RPMI8226 (cell line): ENCODE measurements at regions not wholly inside any gene's neighbourhood (a gene's known extent, or its start where the extent isn't known, plus 50 kb on each side); places are given as distances from the start of the nearest gene placed in this dataset.

Experiments used
- DNase-seq: peaks from one replicate; pipeline ENCODE4 v3.0.0-alpha.2; 2015

DNA sequence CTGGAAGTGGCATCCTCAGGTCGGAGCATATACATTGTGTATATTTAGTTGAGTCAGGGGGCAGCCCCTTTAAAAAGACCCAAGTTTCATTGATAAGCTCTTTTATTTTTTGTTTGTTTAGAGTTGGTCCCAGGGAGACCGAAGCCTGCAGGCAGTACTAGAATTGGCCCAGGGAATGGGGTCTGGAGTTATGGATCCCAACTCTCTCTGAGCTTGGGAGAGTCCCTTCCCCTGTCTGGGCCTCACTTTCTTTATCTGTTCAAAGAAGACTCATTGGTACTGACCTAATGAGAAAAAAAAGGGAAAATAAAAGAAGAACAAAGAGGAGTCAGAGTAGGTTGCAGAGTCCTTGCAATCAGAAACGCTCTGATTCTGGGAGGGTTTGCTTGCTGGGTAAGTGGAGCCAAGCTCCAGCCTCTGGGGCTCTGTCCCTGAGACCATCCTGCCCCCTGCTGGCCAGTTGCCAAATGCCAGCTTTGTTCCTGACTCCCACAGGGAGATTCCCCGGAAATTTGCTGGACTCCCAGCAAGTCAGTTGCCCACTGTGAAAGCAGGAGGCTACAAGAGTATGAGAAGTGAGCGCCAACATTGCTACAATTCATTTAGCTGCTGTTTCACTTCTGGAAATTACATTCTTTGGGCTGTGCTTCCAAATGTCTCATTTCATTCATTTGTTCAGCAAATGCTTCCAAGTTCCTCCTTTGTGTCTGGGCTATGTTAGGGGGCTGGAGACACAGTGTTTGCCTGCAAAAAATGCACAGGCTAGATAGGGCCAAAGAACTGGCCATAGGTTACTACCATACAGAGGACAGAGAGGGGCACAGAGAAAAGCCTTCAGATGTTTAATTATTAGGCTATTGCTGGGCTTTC lies 156.2 kb downstream of the MELK start:
- peak; percentile 60 for DNase-seq

DNA sequence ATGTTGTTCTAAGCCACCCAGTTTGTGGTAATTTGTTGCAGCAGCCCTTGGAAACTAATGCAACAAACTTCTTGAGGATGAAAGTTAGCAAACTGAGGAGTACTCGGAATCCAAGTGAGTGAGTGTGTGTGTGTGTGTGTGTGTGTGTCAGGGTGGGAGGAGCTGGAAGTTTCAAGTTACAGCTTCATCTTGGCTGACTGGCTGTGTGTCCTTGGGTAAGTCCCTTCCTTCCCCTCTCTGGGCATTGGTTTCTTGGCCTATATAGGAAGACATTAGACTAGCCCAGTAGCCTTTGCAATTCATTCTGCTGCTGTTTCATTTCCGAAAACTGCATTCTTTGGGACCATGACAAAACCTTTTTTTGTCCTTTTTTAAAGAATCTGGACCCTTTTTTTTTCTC lies 157.2 kb downstream of the MELK start:
- no peak for DNase-seq

DNA sequence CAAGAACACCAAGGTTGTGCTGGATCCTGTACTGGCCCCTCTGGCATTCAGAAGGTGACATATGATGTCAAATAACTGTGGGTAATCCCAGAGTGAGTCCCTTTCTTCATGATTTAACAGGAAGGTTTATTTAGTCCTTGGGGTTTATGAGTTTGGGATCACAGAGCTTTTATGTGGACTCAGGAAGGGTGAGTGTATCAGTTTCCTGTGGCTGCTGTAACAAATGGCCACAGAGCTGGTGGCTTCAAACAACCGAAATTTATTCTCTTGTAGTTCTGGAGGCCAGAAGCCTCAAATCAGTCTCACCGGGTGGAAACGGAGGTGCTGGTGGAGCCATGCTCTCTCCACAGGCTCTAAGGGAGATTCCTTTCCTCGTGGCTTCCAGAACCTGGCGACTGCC lies 157.7 kb downstream of the MELK start:
- DNase-seq: no peak

DNA sequence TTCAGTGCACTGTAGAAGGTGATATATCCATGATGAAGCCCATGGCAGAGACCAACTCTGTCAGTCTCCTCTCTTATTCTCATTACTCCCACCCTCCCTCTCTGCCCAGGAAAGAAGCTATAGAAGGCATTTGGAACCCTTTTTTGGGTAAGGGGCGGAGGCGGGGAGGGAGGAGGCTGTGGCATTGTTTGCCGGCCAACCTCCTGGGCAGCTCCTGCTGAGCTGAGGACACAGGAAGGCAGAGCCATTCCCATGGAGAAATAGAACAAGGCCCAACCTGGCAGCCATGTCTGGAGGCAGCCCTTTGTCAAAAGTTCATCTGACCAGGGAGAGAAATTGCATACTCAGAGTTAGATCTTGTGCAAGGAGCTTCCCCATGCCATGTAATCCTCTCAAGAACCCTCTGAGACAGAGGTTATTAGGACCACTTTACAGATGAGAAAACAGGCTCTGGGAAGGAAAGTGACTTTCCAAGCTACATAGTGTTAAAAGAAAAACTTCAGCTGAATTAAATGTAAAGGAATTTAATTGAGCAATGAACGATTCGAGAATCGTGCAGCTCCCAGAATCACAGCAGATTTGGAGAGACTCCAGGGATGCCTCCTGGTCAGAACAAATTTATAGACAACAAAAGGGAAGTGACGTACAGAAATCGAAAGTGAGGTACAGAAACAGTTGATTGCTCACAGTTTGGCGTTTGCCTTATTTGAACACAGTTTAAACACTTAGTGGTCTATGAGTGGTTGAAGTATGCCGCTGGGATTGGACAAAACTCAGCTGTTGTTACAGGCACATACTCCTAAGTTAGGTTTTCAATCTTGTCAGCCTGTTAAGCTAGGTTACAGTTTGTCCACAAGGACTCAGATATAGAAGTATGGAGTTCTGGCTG lies 158.6 kb downstream of the MELK start:
- DNase-seq: peak; percentile 35

DNA sequence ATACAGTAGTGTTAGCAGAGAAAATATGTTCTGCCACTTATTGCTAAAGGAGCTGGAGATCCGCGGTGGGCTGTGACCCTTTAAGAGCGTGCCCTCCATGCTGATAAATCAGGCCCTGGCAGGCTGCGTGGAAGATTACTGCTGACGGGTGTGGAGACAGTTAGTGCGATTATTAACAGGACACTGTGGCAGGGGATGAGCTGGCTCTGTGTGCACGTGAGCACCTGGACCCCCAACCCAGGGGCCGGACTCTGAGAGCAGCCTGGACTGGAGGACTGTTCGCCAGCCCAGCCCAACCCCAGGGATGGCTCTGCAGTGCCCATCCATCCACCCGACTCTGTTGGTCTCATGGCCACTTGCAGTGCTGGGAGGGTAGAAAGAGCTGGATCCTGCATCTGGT lies 162.0 kb downstream of the MELK start:
- no peak for DNase-seq

DNA sequence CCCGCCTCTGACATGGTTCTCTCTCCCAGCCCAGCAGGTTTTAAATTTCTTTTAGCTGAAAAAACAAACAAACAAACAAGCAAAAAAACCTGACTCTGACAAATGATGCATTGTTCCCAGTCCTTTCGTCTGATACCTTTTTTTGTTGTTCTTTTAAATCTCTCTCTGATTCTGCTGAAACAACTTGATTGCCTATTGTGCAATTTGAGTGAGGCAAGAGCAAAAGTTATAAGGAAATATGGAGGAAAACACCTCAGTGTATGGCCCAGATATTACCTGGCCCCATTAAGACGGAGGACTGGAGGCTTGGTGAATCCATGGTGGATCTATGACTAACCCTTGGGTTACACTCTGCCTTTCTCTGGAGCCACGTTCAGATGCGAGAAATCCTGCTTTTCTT lies 164.0 kb downstream of the MELK start:
- DNase-seq: no peak

DNA sequence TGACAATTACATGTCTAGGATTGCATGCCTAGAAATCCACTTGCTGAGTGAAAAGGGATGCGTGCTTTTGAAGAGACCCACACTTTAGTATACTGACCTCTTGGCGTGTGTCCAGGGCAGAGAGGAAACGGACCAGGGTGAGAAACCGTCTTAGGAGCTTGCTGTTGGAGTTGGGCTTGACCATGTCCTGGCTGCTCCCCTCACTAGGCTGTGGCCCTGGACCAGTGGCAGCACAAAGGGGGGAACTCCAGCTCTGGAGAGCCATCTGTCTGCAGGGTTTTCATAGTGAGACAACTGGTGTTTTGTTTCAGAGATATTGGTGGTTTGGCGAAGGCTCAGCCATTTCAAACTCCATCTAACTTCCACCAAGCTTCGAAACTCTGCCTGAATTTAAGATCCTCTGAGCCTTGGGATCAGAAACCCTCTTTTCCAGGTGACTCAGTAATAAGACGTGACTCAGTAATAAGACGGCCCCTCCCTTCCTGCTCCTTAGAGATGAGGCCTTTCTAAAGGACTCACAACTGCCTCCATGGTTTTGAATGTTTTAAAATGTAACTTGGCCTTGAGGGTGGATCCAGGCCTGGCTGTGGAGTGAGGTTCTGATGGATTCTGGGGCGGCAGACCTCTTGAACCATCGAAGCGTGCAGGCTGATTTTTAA lies 165.8 kb downstream of the MELK start:
- DNase-seq: no peak

DNA sequence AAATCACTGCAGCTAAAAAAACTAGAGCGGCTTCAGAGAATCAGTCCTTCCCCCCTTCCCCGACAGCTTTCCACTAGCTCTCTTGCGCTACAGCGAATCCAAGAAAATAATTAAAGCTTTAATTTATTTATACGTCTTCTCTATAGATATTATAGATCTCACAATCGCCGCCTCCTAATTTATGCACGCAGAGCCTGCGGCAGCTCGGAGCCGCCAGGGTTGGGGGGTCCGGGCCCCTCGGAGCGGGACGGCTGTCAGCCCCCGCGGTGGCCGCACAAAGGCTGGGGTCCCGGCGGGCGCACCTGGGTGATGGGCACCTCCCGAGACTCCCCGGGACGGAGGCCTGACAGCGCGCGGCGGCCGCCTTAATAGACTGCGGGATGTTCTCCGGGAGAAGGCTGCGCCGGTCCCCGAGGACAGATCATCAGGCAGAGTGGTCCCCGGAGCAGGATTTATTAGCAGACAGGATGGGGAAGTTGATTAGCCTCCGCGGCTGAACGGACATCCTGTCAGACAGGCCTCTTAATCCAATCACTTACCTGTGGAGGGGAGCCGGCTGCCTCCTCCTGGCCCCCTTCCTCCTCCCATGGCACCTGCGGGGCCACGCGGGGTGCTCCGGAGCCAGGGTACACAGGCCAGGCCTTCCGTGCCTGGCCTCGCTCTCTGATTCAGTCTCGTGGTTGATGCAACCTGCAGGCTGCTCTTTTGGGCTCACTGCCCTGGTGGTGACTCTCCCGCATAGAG lies 166.8 kb downstream of the MELK start:
- DNase-seq: no peak

DNA sequence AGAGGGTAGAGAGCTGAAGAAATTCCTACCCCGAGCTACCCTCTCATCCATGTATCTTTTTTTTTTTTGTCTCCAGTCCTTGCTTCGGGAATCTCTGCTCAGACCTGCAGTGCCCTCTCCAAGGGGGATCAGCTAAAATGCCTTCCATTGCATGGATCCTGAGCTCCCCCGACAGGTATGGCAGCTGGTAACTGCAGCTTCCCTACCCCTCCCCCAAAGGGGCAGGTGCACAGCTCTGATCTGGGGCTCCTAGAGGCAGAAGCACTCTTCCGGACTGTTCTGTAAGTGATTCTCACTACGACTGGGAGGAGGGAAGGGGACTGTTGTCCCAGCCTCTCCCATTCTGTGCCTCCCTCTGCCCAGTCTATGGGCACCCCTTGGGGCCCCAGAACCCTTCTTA lies 169.6 kb downstream of the MELK start:
- DNase-seq: peak; percentile 27

DNA sequence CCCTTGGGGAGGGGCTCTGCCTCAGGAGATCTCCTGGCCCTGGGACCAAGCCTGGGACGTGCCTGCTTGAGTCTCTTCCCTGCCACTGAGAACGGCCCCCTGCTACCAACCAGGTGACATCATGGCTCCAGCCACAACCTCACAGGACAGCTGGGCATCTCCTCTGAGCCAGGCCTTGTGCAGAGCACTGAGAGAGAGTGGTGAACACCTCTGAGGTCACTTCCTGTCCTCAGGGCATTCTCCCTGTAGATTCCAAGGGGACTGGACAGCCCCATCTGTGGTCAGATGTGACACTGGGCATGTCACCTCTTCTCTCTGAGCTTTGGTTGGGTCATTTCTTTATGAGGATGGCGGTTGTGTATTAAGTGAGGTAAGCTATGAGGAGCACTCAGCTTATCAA lies 172.0 kb downstream of the MELK start:
- DNase-seq: no peak

DNA sequence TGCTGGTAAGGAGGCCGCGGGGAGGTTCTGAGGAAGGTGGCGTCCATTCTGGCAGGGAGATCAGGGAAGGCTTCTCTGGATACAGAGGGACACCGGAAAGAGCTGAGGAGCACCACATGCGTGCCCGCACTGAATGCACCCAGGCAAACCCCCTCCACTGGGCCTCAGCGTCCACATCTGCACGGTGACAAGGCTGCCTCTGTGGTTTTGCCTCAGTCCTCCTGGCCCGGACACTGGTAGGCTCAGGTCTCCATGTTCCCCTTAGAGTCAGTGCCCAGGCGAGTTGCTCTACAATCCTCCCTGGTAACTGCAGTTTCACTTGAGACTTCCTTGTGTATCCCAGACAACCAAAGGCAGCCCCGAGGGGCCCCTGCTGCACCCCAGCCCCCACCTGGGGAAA lies 173.3 kb downstream of the MELK start:
- DNase-seq: no peak

DNA sequence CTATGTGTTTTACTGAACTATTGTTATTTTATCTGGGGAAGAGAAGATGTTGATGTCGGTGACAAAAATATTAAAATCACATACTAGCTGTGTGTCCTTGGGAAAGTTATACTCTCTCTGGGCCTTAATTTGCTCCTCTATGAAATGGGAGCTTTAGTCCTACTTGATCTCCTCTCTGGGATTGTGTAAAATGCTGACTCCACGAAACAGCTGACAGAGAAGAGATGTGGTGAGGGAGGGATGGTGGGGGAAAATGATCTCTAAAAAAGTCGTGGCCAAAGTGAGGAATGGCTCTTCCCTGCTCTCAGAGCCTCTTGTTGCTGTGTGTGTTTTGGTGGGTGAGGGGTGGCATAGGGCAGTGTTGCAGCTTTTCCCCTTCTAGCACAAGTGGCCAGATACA lies 173.7 kb downstream of the MELK start:
- DNase-seq: no peak

DNA sequence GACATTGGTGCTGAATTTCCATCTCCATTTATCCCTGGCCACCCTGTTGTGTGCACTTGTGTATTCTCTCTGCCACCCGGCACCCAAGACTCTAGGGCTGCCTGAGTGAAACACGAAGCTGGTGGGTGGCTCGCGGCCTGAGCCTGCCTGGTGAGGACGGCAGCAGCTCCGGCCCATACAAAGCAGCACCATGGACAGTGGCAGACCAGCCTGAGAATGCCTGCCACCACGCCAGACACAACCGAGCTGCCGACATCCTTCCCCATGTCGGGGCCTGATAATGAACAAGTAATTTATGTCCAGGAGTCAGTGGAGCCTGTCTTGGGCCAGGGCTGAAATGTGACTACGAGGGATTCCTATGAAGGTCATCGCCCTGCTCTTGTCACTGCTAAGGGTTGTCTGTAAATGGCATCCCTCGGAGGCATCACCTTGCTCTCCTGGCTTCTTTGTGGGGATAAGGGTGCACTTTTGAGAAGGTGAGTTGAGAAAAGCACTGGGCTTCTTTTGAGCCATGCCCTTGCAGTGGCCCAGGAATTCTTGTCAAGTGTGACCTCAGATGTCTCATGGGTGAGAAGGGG lies 175.7 kb downstream of the MELK start:
- DNase-seq: peak; percentile 68

DNA sequence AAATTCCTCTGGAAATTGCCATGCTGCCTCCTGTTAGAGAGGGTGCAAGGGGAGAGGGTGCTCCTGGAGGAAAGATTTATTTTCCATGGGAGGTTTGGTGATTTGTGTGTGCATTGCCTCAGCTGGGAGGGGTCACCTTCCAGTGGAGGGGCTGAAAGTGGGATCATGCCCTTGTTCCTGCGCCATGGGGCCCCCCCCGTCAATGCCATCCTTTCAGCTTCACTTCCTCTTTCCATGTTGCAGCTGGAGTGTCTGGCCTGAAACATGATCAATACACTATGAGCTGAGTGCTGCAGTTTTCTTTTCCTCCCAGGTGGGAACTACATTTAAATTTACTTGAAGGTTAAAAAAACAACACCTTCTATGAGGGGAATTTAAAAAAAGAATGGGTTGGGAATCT lies 176.8 kb downstream of the MELK start:
- DNase-seq: peak; percentile 28

DNA sequence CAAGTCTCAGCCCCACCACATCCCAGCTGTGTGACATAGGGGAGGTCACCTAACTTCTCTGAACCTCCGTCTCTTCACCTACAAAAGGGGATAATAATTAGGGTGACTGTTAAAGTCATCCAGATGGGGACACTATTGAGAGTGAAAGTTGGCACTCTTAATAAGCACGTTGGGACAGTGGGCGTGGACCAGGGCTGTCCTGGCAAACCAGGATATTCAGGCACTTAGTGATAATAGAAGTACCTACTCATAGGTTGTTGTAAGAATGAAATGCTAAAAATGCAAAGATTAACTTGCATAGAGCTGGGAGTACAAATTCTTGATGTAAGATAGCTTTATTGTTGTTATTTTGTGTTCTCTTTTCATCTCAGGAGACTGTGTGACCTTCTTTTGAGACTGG lies 177.9 kb downstream of the MELK start:
- no peak for DNase-seq

DNA sequence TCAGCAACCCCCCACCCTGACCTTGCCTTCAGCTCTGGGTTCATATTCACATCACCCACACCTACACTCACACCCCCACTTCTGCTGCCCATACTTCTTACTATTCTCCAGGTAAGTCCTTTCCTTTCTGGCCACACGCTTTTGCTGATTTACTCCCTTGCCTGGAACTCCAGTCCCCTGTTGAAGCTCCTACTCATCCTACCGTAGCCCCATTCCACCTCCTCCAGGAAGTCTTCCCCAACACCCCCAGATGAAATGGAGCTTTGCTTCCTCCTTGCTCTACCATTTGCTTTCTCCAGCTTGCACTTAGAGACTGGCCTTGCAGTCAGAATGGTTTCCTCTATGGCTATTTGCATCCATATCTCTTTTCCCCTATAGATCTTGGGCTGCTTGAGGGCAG lies 182.3 kb downstream of the MELK start:
- DNase-seq: no peak

DNA sequence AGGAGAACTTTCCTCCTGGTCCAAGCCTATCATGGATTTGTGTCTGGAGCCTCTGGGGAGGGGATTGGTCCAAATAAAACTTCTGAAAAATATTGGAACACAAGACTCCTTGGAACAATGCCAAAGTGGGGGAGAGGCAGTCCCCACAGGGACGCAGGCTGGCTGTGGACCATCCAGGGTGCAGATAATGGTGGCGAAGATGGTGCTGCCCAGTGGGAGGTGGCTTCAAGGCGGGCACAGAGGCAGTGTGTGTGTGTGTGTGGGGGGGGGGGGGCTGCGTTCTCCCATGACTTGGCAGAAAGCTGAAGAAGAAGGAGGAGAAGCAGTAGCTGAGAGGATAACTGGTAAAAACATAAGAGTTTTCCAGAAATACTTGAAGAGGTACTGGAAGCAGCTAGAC lies 186.4 kb downstream of the MELK start:
- DNase-seq: no peak

DNA sequence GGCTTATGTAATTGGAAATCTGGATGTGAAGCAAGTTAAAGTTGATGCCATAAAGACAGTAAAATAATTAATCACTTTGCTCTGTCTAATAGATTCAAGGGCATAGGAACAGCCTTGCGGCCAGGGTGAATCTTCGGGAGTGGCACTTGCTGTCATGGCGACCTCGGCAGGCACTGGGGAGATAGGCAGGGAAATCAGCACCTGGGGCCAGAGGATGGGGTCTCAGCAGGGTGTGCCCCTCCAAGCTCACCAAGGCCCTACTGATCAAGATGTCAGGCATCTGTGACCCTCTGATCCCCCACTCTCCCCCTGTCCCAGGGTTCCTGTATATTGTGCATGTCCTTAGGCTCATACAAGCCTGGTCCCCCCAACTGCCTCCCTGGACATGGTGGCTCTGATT lies 187.3 kb downstream of the MELK start:
- DNase-seq: no peak

DNA sequence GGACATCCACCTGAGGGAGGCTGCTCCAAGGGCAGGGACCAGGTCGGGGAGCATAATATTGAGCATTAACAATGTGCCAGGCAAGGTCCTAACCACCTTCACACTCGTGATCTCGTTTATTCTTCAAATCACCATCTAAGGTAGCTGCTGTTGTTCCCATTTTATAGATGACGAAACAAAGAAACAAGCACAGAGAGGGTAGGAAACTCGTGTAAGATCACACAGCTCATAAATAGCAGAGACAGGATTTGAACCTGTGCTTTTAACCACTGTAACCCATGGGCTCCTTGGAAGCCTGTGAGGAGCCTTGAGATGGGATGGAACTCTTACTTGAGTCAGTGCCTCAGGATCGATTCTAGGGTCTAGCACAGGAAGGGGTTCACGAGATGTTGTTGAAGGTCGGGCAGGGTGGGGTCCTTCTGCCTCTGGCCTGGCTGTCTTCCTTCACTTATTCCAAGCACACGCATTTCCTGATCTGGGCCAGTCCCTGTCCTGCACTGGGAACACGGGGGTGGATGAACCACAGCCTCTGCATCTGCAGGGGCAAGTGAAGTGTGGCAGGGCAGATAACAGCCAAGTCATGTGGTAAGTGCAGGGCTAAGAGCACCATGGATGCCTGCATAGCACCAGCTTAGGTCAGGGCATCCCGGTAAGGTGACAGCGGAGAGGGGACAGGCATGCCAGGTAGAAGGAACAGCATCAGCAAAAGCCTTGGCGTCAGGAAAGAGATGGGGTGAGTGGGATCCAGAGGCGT lies 188.1 kb downstream of the MELK start:
- DNase-seq: no peak

DNA sequence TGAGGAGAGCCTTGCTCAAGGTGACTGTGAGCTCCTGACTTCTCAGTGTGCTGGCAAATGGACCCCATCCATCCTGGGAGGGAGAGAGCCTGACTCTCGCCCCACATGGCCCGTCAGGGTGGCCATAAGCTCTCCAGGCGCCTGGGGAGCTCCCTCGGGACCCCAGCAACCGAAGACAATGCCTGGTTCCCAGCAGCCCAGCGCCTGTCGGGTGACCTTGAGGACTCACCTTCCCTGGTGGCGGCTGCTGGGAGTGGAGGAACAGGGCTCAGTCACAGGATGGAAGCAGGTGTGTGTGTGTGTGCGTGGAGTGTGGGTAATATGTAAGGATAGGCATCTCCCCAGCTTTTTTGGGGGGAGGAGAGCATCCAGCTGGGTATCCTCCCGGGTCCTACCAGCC lies 190.3 kb downstream of the MELK start:
- no peak for DNase-seq

DNA sequence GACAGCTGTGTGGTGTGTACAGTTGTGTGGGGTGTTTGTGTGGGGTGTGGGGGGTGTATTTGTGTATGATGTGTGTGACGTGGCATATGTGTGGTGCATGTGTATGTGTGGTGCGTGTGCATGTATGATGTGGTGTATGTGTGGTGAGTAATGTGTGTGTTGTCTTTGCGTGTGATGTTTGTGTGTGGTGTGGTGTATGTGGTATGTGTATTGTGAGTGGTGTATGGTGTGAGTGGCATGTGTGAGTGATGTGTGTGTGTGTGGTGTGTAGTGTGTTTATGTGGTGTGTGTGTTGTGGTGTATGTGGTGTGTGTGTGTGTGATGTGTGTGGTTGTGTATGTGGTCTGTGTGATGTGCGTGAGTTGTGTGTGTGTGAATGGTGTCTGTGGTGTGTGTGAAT lies 191.1 kb downstream of the MELK start:
- DNase-seq: no peak
